GM21390 (cell line): ENCODE measurements at regions not wholly inside any gene's neighbourhood (a gene's known extent, or its start where the extent isn't known, plus 50 kb on each side); places are given as distances from the start of the nearest gene placed in this dataset.

Experiments used
- ATAC-seq: cut with Tn5 transposase; IDR thresholded peaks from one replicate; pipeline ENCODE4 v1.9.1; 2021; ENCODE audit not compliant: unreplicated experiment

- no peak for ATAC-seq
These were observed 290.5 kb downstream of the SHOX2 start for GRCh38 chr3:157815739-157816138.

- ATAC-seq = no peak
These were observed 295.1 kb downstream of the SHOX2 start for GRCh38 chr3:157810924-157811718.

GRCh38 chr3:157807280-157807679, 298.9 kb downstream of the SHOX2 start:
- no peak for ATAC-seq

- ATAC-seq = no peak
These were observed 300.7 kb downstream of the SHOX2 start for GRCh38 chr3:157805538-157805937.

- no peak for ATAC-seq
These were observed 291.6 kb upstream of the VEPH1 start for GRCh38 chr3:157794771-157795170.

GRCh38 chr3:157793745-157794144, 290.5 kb upstream of the VEPH1 start:
- no peak for ATAC-seq

- ATAC-seq = no peak
These were observed 285.9 kb upstream of the VEPH1 start for GRCh38 chr3:157789162-157789561.

GRCh38 chr3:157786618-157787017, 283.4 kb upstream of the VEPH1 start:
- ATAC-seq = no peak

GRCh38 chr3:157786211-157786610, 283.0 kb upstream of the VEPH1 start:
- ATAC-seq = no peak

GRCh38 chr3:157785102-157785826, 282.0 kb upstream of the VEPH1 start:
- ATAC-seq = no peak

GRCh38 chr3:157782236-157782635, 279.0 kb upstream of the VEPH1 start:
- no peak for ATAC-seq

GRCh38 chr3:157776861-157777260, 273.6 kb upstream of the VEPH1 start:
- no peak for ATAC-seq

- ATAC-seq = no peak
These were observed 272.2 kb upstream of the VEPH1 start for GRCh38 chr3:157775446-157775845.

- ATAC-seq = no peak
These were observed 266.2 kb upstream of the VEPH1 start for GRCh38 chr3:157769378-157769777.

- ATAC-seq = no peak
These were observed 264.4 kb upstream of the VEPH1 start for GRCh38 chr3:157767607-157768006.

GRCh38 chr3:157763644-157764043, 260.4 kb upstream of the VEPH1 start:
- ATAC-seq = no peak

- no peak for ATAC-seq
These were observed 256.1 kb upstream of the VEPH1 start for GRCh38 chr3:157759311-157759710.

- ATAC-seq = no peak
These were observed 252.0 kb upstream of the VEPH1 start for GRCh38 chr3:157755233-157755632.

- ATAC-seq = no peak
These were observed 251.2 kb upstream of the VEPH1 start for GRCh38 chr3:157754451-157754850.

- no peak for ATAC-seq
These were observed 250.5 kb upstream of the VEPH1 start for GRCh38 chr3:157753787-157754136.

GRCh38 chr3:157752956-157753786, 250.0 kb upstream of the VEPH1 start:
- no peak for ATAC-seq

- no peak for ATAC-seq
These were observed 249.3 kb upstream of the VEPH1 start for GRCh38 chr3:157752554-157752953.
